ENCODE measurements at regions not wholly inside any gene's neighbourhood (a gene's known extent, or its start where the extent isn't known, plus 50 kb on each side); places are given as distances from the start of the nearest gene placed in this dataset.

DNA sequence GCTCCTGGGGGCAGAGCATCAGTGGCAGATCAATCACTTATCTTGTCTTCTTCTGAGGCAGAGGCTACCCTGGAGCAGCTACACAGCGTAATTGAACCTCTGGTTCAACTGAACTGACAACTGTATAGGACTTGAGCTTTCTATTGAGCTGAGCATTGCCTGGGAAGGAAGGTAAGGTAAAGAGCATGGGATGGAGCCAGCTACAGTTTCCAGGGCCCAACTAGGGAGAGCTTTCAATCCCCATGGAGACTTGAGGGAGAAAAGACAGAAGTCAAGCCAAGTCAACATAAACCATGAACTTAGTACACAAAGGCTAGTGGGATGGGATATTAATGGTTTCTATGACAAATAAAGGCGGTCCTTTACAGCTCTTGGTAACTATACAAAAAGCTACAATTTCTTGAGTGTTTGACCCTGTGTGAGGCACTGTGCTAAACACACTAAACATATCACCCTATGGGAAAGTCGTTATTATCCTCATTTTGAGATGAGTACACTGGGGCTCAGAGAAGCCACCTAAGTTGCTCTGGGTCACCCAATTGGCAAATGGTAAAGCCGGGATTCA, 140.7 kb upstream of the SLC22A23 start:
- CTCF ChIA-PET: no interaction called here
- Histone ChIP-seq H3K27ac (ENCODE audit: low read length) (no peak overlapping the region), H3K27me3 (ENCODE audit: control insufficient read depth, insufficient read depth, low read length) (peaks cover 8% of the 10 kb centered on the region; the same call in 1 of the 2 replicates), H3K4me3 (ENCODE audit: low read depth in 2 of 2, low read length in 2 of 2) (no peak overlapping the region), H3K36me3 (ENCODE audit: control insufficient read depth, insufficient read depth, low read length) (no peaks in the 10 kb centered on the region), H3K9me3 (ENCODE audit: control insufficient read depth, insufficient read depth, low read depth, low read length) (0 out of 2 replicates have a peak, but pooled peaks cover 4% of the 10 kb centered on the region), H3K4me1 (ENCODE audit: control insufficient read depth, insufficient read depth, low read length) (no peaks in the 10 kb centered on the region)
- in situ Hi-C loops (cut with HindIII; ENCODE audit: low pct_unique_long_range_greater_than_20kb, low sequenced_read_pairs) (no loop called here), intact Hi-C loops (cut with micrococcal nuclease; ENCODE audit: unreplicated experiment) (no loop called here)
- ATAC-seq: no peak
- TF ChIP-seq TCF7L2 (IDR thresholded peaks at IDR 0.05; ENCODE audit: low read depth, low read length) (no peak), SIN3A (IDR thresholded peaks at IDR 0.05; ENCODE audit: borderline replicate concordance, insufficient read depth, low read depth, low read length) (no peak), POLR2AphosphoS5 (IDR thresholded peaks at IDR 0.05; ENCODE audit: low read depth, low read length) (no peak)
- TF ChIP-seq, protein P1, sequence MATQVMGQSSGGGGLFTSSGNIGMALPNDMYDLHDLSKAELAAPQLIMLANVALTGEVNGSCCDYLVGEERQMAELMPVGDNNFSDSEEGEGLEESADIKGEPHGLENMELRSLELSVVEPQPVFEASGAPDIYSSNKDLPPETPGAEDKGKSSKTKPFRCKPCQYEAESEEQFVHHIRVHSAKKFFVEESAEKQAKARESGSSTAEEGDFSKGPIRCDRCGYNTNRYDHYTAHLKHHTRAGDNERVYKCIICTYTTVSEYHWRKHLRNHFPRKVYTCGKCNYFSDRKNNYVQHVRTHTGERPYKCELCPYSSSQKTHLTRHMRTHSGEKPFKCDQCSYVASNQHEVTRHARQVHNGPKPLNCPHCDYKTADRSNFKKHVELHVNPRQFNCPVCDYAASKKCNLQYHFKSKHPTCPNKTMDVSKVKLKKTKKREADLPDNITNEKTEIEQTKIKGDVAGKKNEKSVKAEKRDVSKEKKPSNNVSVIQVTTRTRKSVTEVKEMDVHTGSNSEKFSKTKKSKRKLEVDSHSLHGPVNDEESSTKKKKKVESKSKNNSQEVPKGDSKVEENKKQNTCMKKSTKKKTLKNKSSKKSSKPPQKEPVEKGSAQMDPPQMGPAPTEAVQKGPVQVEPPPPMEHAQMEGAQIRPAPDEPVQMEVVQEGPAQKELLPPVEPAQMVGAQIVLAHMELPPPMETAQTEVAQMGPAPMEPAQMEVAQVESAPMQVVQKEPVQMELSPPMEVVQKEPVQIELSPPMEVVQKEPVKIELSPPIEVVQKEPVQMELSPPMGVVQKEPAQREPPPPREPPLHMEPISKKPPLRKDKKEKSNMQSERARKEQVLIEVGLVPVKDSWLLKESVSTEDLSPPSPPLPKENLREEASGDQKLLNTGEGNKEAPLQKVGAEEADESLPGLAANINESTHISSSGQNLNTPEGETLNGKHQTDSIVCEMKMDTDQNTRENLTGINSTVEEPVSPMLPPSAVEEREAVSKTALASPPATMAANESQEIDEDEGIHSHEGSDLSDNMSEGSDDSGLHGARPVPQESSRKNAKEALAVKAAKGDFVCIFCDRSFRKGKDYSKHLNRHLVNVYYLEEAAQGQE (IDR thresholded peaks at IDR 0.05; ENCODE audit: insufficient read depth in 1 of 2, low read depth in 2 of 2, low read length in 1 of 2): no peak
- TF ChIP-seq, protein P2, sequence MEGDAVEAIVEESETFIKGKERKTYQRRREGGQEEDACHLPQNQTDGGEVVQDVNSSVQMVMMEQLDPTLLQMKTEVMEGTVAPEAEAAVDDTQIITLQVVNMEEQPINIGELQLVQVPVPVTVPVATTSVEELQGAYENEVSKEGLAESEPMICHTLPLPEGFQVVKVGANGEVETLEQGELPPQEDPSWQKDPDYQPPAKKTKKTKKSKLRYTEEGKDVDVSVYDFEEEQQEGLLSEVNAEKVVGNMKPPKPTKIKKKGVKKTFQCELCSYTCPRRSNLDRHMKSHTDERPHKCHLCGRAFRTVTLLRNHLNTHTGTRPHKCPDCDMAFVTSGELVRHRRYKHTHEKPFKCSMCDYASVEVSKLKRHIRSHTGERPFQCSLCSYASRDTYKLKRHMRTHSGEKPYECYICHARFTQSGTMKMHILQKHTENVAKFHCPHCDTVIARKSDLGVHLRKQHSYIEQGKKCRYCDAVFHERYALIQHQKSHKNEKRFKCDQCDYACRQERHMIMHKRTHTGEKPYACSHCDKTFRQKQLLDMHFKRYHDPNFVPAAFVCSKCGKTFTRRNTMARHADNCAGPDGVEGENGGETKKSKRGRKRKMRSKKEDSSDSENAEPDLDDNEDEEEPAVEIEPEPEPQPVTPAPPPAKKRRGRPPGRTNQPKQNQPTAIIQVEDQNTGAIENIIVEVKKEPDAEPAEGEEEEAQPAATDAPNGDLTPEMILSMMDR (IDR thresholded peaks at IDR 0.05): no peak
- POLR2A ChIA-PET: no interaction called here
- DNase-seq (ENCODE audit: low read depth, low spot score): no peak
- no TSS peak for BruUV-seq (replicated peaks)

DNA sequence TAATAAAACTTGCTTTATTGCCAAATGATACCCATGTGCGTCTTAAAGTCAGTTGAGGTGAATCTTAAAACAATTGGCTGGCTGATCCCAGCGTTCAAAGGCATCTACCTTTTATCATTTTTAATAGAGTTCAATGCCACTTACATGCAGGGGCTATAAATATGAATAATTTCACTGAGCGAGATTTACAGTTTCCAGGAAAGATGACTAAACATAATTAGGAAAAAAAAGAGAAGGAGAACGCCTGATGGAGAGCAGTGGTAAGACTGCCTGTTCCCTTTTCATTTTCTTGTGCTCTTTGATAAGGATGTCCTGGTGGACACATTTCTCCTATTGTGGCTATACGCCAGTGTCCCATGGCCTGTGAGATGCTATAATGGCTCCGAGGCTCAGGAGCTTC, 139.9 kb upstream of the SLC22A23 start:
- intact Hi-C loops (cut with micrococcal nuclease; ENCODE audit: unreplicated experiment): no loop called here
- POLR2A ChIA-PET: no interaction called here
- in situ Hi-C loops (cut with HindIII; ENCODE audit: low pct_unique_long_range_greater_than_20kb, low sequenced_read_pairs): no loop called here

More for the DNA sequence above, 139.9 kb upstream of the SLC22A23 start:
- BruUV-seq (replicated peaks): no TSS peak
- TF ChIP-seq, protein P1 (IDR thresholded peaks at IDR 0.05; ENCODE audit: insufficient read depth in 1 of 2, low read depth in 2 of 2, low read length in 1 of 2): no peak
- TF ChIP-seq SIN3A (IDR thresholded peaks at IDR 0.05; ENCODE audit: borderline replicate concordance, insufficient read depth, low read depth, low read length): no peak
- TF ChIP-seq, protein P2 (IDR thresholded peaks at IDR 0.05): no peak
- no peak for TF ChIP-seq TCF7L2 (IDR thresholded peaks at IDR 0.05; ENCODE audit: low read depth, low read length)
- TF ChIP-seq POLR2AphosphoS5 (IDR thresholded peaks at IDR 0.05; ENCODE audit: low read depth, low read length): no peak
- DNase-seq (ENCODE audit: low read depth, low spot score): no peak
- H3K27ac ChIP-seq (ENCODE audit: low read length): no peak overlapping the region
- H3K9me3 ChIP-seq (ENCODE audit: control insufficient read depth, insufficient read depth, low read depth, low read length): no peaks in the 10 kb centered on the region
- no peaks in the 10 kb centered on the region for H3K36me3 ChIP-seq (ENCODE audit: control insufficient read depth, insufficient read depth, low read length)
- no peaks in the 10 kb centered on the region for H3K4me1 ChIP-seq (ENCODE audit: control insufficient read depth, insufficient read depth, low read length)
- no peak overlapping the region for H3K4me3 ChIP-seq (ENCODE audit: low read depth in 2 of 2, low read length in 2 of 2)
- CTCF ChIA-PET: no interaction called here
- peaks cover 8% of the 10 kb centered on the region; the same call in 1 of the 2 replicates for H3K27me3 ChIP-seq (ENCODE audit: control insufficient read depth, insufficient read depth, low read length)
- ATAC-seq: no peak
